WTC11 (cell line): ENCODE measurements at regions not wholly inside any gene's neighbourhood (a gene's known extent, or its start where the extent isn't known, plus 50 kb on each side); places are given as distances from the start of the nearest gene placed in this dataset.
A peak's percentile ranks its signal among the peaks of the same experiment; 100 is the strongest.

Experiments
- ATAC-seq: fragments of 200-7000 bp; cut with Tn5 transposase; 2 replicates; pipeline ENCODE4 v1.10.0; 2021; ENCODE audit warnings: mild to moderate bottlenecking, moderate library complexity
- CTCF ChIA-PET: fragments of 300-600 bp; sonication (Branson Sonifier 250); formaldehyde crosslinking; loops from one replicate; lab custom pipeline; 2021; ENCODE audit warnings: antibody characterized with exemption; lab: Charles Lee
- POLR2A ChIA-PET: fragments of 350-600 bp; sonication (Branson Sonifier 250); formaldehyde crosslinking; loops from one replicate; lab custom pipeline; 2021; ENCODE audit warnings: antibody characterized with exemption; lab: Charles Lee
- DNase-seq: peaks from one replicate; pipeline ENCODE4 v3.0.0; 2021; ENCODE audit warnings: low spot score
- H3K27ac Mint-ChIP-seq: 2 replicates; pipeline ENCODE4 v1.8.0; 2021; ENCODE audit warnings: mixed read lengths
- H3K27me3 Mint-ChIP-seq: 2 replicates; pipeline ENCODE4 v1.8.0; 2021; ENCODE audit warnings: low read depth, mild to moderate bottlenecking, moderate library complexity, mixed read lengths
- H3K36me3 Mint-ChIP-seq: 2 replicates; pipeline ENCODE4 v1.8.0; 2021; ENCODE audit warnings: mixed read lengths
- H3K4me1 Mint-ChIP-seq: 2 replicates; pipeline ENCODE4 v1.8.0; 2022; ENCODE audit warnings: mixed read lengths
- H3K4me3 Mint-ChIP-seq: 2 replicates; pipeline ENCODE4 v1.8.0; 2021; ENCODE audit warnings: mild to moderate bottlenecking, moderate library complexity, mixed read lengths
- H3K9me3 Mint-ChIP-seq: 2 replicates; pipeline ENCODE4 v1.8.0; 2021; ENCODE audit warnings: mixed read lengths
- CBFB ChIP-seq: sonication (generic); formaldehyde crosslinking; IDR thresholded peaks from 2 replicates; pipeline ENCODE4 v1.8.1; 2022; ENCODE audit warnings: mild to moderate bottlenecking, low read depth, missing genetic modification reagents
- CREB1 ChIP-seq: sonication (generic); formaldehyde crosslinking; IDR thresholded peaks from 2 replicates; pipeline ENCODE4 v1.8.0; 2023; ENCODE audit warnings: mild to moderate bottlenecking, missing genetic modification reagents
- IRF2 ChIP-seq: sonication (generic); formaldehyde crosslinking; IDR thresholded peaks from 2 replicates; pipeline ENCODE4 v1.8.0; 2022; ENCODE audit warnings: low read depth, missing genetic modification reagents, borderline replicate concordance
- KAT7 ChIP-seq: sonication (generic); formaldehyde crosslinking; IDR thresholded peaks from 2 replicates; pipeline ENCODE4 v1.8.1; 2023; ENCODE audit warnings: missing genetic modification reagents, mild to moderate bottlenecking, borderline replicate concordance
- NFATC4 ChIP-seq: fragments of 250-450 bp; sonication (Bioruptor Pico); IDR thresholded peaks from 2 replicates; pipeline ENCODE4 v1.9.0; 2021; ENCODE audit warnings: mild to moderate bottlenecking
- NR3C1 ChIP-seq: sonication (generic); formaldehyde crosslinking; conservative IDR thresholded peaks from 2 replicates; pipeline ENCODE4 v1.8.1; 2023; ENCODE audit warnings: low read depth, mild to moderate bottlenecking, missing genetic modification reagents
- RORB ChIP-seq: fragments of 250-450 bp; sonication (Bioruptor Pico); IDR thresholded peaks from 2 replicates; pipeline ENCODE4 v1.9.0; 2021; ENCODE audit warnings: mild to moderate bottlenecking
- SMAD3 ChIP-seq: sonication (generic); formaldehyde crosslinking; IDR thresholded peaks from 2 replicates; pipeline ENCODE4 v1.8.0; 2022; ENCODE audit warnings: missing genetic modification reagents, mild to moderate bottlenecking, borderline replicate concordance
- SMAD4 ChIP-seq: sonication (generic); formaldehyde crosslinking; IDR thresholded peaks from 2 replicates; pipeline ENCODE4 v1.8.0; 2022; ENCODE audit warnings: mild to moderate bottlenecking, missing genetic modification reagents
- SOX15 ChIP-seq: fragments of 250-450 bp; sonication (Bioruptor Pico); IDR thresholded peaks from 2 replicates; pipeline ENCODE4 v1.9.0; 2021; ENCODE audit warnings: mild to moderate bottlenecking
- TEAD4 ChIP-seq: sonication (generic); formaldehyde crosslinking; IDR thresholded peaks from 2 replicates; pipeline ENCODE4 v1.8.0; 2022; ENCODE audit warnings: mild to moderate bottlenecking, missing genetic modification reagents
- ZBTB21 ChIP-seq: sonication (generic); formaldehyde crosslinking; IDR thresholded peaks from 2 replicates; pipeline ENCODE4 v1.8.1; 2023; ENCODE audit warnings: mild to moderate bottlenecking, missing genetic modification reagents, borderline replicate concordance
- ZNF219 ChIP-seq: sonication (generic); formaldehyde crosslinking; IDR thresholded peaks from 2 replicates; pipeline ENCODE4 v1.8.0; 2023; ENCODE audit warnings: missing genetic modification reagents, mild to moderate bottlenecking, borderline replicate concordance
- ZNF416 ChIP-seq: fragments of 250-450 bp; sonication (Bioruptor Pico); IDR thresholded peaks from 2 replicates; pipeline ENCODE4 v1.9.0; 2021; ENCODE audit warnings: mild to moderate bottlenecking, inconsistent platforms
- ZNF423 ChIP-seq: fragments of 250-450 bp; sonication (Bioruptor Pico); IDR thresholded peaks from 2 replicates; pipeline ENCODE4 v2.1.2; 2022; ENCODE audit warnings: mild to moderate bottlenecking, moderate library complexity
- TF ChIP-seq, protein P1 (sequence below): sonication (generic); formaldehyde crosslinking; IDR thresholded peaks from 2 replicates; pipeline ENCODE4 v1.8.1; 2022; ENCODE audit warnings: low read depth, missing genetic modification reagents, borderline replicate concordance
- TF ChIP-seq, protein P2 (sequence below): fragments of 250-450 bp; sonication (Bioruptor Pico); IDR thresholded peaks from 2 replicates; pipeline ENCODE4 v1.8.0; 2021; ENCODE audit warnings: mild to moderate bottlenecking
- TF ChIP-seq, protein P3 (sequence below): sonication (generic); formaldehyde crosslinking; IDR thresholded peaks from 2 replicates; pipeline ENCODE4 v1.8.0; 2023; ENCODE audit warnings: missing genetic modification reagents, mild to moderate bottlenecking, borderline replicate concordance
- TF ChIP-seq, protein P4 (sequence below): sonication (generic); formaldehyde crosslinking; IDR thresholded peaks from 2 replicates; pipeline ENCODE4 v1.8.1; 2023; ENCODE audit warnings: mild to moderate bottlenecking, missing genetic modification reagents
- TF ChIP-seq, protein P5 (sequence below): sonication (generic); formaldehyde crosslinking; conservative IDR thresholded peaks from 2 replicates; pipeline ENCODE4 v1.8.1; 2022; ENCODE audit warnings: mild to moderate bottlenecking, missing genetic modification reagents
- TF ChIP-seq, protein P6 (sequence below): fragments of 250-450 bp; sonication (Bioruptor Pico); conservative IDR thresholded peaks from 2 replicates; pipeline ENCODE4 v1.9.0; 2021; ENCODE audit warnings: mild to moderate bottlenecking

DNA sequence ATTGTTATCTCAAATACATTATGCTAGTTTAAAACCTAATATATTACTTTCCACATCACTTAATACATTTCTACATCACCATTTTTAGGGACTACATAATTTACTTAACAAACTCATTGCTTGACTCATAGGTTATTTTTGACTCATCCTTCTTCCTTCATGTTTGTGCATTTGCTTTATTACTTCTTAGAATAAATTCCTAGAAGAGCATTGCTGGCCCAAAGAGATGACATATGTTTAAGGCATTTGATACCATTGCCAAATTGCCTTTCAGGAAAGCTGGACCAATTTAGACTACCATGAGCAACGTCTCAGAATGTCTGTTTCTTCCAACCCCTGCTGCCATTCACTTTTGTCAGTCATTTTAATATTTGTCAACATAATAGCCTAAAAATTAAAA, 905.8 kb downstream of the IGSF11 start (continued):
- TF ChIP-seq, protein P1, sequence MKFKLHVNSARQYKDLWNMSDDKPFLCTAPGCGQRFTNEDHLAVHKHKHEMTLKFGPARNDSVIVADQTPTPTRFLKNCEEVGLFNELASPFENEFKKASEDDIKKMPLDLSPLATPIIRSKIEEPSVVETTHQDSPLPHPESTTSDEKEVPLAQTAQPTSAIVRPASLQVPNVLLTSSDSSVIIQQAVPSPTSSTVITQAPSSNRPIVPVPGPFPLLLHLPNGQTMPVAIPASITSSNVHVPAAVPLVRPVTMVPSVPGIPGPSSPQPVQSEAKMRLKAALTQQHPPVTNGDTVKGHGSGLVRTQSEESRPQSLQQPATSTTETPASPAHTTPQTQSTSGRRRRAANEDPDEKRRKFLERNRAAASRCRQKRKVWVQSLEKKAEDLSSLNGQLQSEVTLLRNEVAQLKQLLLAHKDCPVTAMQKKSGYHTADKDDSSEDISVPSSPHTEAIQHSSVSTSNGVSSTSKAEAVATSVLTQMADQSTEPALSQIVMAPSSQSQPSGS (CRISPR knock-in tag): no peak
- TF ChIP-seq RORB (CRISPR knock-in tag) (no peak), TEAD4 (no peak), NFATC4 (CRISPR knock-in tag) (no peak), CBFB (no peak), ZNF219 (CRISPR knock-in tag) (no peak), IRF2 (no peak)
- TF ChIP-seq, protein P2, sequence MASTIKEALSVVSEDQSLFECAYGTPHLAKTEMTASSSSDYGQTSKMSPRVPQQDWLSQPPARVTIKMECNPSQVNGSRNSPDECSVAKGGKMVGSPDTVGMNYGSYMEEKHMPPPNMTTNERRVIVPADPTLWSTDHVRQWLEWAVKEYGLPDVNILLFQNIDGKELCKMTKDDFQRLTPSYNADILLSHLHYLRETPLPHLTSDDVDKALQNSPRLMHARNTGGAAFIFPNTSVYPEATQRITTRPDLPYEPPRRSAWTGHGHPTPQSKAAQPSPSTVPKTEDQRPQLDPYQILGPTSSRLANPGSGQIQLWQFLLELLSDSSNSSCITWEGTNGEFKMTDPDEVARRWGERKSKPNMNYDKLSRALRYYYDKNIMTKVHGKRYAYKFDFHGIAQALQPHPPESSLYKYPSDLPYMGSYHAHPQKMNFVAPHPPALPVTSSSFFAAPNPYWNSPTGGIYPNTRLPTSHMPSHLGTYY (CRISPR knock-in tag): no peak

DNA sequence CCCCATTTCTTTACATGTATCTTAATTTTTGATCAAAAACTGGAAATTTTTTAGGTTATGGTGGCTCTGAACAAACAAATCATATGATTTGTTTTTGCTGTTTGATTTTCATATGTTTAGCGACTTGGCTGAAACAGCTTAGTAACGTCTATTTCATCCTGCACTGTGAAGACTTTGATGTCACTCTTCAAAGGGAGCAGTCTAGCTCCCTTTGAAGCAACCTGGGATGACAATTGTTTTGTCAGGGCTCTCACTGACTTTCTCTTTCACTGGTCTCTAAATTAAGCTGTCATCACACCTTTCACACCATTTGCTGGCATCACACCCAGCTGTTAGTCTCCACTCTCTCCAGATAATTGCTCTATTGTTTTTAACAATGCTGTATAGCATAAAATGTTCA, 896.9 kb downstream of the IGSF11 start:
- ATAC-seq: no peak
- peaks cover 35% of the 10 kb centered on the region for H3K9me3 Mint-ChIP-seq
- H3K36me3 Mint-ChIP-seq: peaks cover 16% of the 10 kb centered on the region
- DNase-seq: no peak
- no peak overlapping the region for H3K27ac Mint-ChIP-seq
- H3K27me3 Mint-ChIP-seq: no peaks in the 10 kb centered on the region
- ChIA-PET POLR2A (no interaction called here), CTCF (no interaction called here)
- TF ChIP-seq NFATC4 (CRISPR knock-in tag): no peak
- no peak for TF ChIP-seq ZNF416 (CRISPR knock-in tag)
- no peak for TF ChIP-seq KAT7 (CRISPR knock-in tag)
- no peak for TF ChIP-seq CREB1 (CRISPR knock-in tag)
- TF ChIP-seq, protein P3, sequence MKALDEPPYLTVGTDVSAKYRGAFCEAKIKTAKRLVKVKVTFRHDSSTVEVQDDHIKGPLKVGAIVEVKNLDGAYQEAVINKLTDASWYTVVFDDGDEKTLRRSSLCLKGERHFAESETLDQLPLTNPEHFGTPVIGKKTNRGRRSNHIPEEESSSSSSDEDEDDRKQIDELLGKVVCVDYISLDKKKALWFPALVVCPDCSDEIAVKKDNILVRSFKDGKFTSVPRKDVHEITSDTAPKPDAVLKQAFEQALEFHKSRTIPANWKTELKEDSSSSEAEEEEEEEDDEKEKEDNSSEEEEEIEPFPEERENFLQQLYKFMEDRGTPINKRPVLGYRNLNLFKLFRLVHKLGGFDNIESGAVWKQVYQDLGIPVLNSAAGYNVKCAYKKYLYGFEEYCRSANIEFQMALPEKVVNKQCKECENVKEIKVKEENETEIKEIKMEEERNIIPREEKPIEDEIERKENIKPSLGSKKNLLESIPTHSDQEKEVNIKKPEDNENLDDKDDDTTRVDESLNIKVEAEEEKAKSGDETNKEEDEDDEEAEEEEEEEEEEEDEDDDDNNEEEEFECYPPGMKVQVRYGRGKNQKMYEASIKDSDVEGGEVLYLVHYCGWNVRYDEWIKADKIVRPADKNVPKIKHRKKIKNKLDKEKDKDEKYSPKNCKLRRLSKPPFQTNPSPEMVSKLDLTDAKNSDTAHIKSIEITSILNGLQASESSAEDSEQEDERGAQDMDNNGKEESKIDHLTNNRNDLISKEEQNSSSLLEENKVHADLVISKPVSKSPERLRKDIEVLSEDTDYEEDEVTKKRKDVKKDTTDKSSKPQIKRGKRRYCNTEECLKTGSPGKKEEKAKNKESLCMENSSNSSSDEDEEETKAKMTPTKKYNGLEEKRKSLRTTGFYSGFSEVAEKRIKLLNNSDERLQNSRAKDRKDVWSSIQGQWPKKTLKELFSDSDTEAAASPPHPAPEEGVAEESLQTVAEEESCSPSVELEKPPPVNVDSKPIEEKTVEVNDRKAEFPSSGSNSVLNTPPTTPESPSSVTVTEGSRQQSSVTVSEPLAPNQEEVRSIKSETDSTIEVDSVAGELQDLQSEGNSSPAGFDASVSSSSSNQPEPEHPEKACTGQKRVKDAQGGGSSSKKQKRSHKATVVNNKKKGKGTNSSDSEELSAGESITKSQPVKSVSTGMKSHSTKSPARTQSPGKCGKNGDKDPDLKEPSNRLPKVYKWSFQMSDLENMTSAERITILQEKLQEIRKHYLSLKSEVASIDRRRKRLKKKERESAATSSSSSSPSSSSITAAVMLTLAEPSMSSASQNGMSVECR (CRISPR knock-in tag): no peak
- TF ChIP-seq SOX15 (CRISPR knock-in tag): no peak
- no peak for TF ChIP-seq ZBTB21
- no peak for TF ChIP-seq NR3C1 (CRISPR knock-in tag)
- TF ChIP-seq, protein P4, sequence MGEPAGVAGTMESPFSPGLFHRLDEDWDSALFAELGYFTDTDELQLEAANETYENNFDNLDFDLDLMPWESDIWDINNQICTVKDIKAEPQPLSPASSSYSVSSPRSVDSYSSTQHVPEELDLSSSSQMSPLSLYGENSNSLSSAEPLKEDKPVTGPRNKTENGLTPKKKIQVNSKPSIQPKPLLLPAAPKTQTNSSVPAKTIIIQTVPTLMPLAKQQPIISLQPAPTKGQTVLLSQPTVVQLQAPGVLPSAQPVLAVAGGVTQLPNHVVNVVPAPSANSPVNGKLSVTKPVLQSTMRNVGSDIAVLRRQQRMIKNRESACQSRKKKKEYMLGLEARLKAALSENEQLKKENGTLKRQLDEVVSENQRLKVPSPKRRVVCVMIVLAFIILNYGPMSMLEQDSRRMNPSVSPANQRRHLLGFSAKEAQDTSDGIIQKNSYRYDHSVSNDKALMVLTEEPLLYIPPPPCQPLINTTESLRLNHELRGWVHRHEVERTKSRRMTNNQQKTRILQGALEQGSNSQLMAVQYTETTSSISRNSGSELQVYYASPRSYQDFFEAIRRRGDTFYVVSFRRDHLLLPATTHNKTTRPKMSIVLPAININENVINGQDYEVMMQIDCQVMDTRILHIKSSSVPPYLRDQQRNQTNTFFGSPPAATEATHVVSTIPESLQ (CRISPR knock-in tag): no peak
- no peak for TF ChIP-seq SMAD4 (CRISPR knock-in tag)
- no peak overlapping the region for H3K4me3 Mint-ChIP-seq
- no peaks in the 10 kb centered on the region for H3K4me1 Mint-ChIP-seq

GRCh38 chr3:118144919-118145318, 889.7 kb downstream of the IGSF11 start:
- H3K36me3 Mint-ChIP-seq: peaks cover 18% of the 10 kb centered on the region
- POLR2A ChIA-PET: no interaction called here
- DNase-seq (peak; percentile 31), ATAC-seq (peak; percentile 53)
- no peak overlapping the region for H3K4me3 Mint-ChIP-seq
- no peaks in the 10 kb centered on the region for H3K27me3 Mint-ChIP-seq
- peaks cover 55% of the 10 kb centered on the region for H3K9me3 Mint-ChIP-seq
- H3K27ac Mint-ChIP-seq: no peak overlapping the region
- peaks cover 7% of the 10 kb centered on the region for H3K4me1 Mint-ChIP-seq
- TF ChIP-seq NFATC4 (CRISPR knock-in tag) (no peak), SMAD3 (CRISPR knock-in tag) (no peak), KAT7 (CRISPR knock-in tag) (no peak), SOX15 (CRISPR knock-in tag) (no peak), ZNF423 (CRISPR knock-in tag) (peak; percentile 91)
- TF ChIP-seq, protein P5, sequence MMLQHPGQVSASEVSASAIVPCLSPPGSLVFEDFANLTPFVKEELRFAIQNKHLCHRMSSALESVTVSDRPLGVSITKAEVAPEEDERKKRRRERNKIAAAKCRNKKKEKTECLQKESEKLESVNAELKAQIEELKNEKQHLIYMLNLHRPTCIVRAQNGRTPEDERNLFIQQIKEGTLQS: no peak
- TF ChIP-seq, protein P6, sequence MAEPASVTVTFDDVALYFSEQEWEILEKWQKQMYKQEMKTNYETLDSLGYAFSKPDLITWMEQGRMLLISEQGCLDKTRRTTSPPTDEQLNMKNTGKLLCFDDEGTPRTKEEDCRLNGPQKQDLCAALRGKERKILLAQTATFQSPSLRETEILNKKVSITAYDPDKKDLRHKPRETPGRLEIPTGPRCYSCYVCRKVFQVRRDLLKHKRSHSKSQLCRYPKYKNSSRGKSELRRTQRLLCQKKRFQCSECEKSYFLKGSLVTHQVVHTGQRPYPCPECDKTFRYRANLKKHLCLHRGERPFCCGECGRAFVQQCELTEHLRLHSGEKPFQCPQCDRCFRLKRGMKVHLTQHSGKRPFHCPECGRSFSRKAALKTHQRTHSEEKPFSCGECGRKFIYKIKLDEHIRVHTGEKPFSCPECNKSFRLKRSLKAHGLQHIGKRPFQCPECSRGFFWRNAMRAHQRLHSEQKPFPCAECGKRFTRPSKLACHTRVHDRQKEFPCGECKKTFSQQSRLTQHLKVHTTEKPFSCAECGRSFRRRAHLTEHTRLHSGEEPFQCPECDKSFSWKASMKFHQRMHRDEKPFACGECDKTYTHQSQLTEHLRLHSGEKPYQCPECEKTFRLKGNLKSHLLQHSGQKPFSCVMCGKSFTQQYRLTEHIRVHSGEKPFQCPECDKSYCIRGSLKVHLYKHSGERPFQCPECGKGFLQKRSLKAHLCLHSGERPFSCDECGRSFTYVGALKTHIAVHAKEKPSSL (CRISPR knock-in tag): no peak
- CTCF ChIA-PET: no interaction called here
